PC-9 (cell line): ENCODE measurements at regions not wholly inside any gene's neighbourhood (a gene's known extent, or its start where the extent isn't known, plus 50 kb on each side); places are given as distances from the start of the nearest gene placed in this dataset.

Experiments
- EZH2 ChIP-seq: fragments of 200-600 bp; sonication (generic); IDR thresholded peaks from 2 replicates; pipeline ENCODE4 v1.8.0; 2017; ENCODE audit warnings: antibody characterized with exemption, low read depth
- TF ChIP-seq, protein P1 (sequence below): fragments of 200-600 bp; sonication (generic); conservative IDR thresholded peaks from 2 replicates; pipeline ENCODE4 v1.6.1; 2017; ENCODE audit warnings: mixed run types, antibody characterized with exemption, mild to moderate bottlenecking, moderate library complexity

DNA sequence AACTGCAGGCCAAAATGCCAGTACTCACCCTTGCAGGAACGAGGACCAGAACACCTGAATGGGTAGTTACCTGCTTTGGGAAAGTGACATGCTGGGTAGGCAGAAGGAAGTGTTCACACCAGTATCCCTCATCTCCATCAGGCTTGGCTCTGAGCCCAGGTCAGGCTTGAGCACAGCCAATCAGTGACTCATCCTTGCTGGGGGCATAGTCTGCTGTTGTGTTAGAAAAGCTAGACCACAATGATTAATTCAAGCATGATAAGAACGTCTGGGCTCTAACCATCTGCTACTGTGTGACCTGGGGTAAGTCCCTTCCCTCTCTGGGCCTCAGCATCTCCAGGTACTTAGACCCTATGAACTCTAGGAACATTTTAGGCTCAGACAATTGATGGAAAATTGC, 450.4 kb downstream of the MIAT start:
- TF ChIP-seq, protein P1, sequence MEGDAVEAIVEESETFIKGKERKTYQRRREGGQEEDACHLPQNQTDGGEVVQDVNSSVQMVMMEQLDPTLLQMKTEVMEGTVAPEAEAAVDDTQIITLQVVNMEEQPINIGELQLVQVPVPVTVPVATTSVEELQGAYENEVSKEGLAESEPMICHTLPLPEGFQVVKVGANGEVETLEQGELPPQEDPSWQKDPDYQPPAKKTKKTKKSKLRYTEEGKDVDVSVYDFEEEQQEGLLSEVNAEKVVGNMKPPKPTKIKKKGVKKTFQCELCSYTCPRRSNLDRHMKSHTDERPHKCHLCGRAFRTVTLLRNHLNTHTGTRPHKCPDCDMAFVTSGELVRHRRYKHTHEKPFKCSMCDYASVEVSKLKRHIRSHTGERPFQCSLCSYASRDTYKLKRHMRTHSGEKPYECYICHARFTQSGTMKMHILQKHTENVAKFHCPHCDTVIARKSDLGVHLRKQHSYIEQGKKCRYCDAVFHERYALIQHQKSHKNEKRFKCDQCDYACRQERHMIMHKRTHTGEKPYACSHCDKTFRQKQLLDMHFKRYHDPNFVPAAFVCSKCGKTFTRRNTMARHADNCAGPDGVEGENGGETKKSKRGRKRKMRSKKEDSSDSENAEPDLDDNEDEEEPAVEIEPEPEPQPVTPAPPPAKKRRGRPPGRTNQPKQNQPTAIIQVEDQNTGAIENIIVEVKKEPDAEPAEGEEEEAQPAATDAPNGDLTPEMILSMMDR: no peak
- TF ChIP-seq EZH2: no peak
